ENCODE measurements at regions not wholly inside any gene's neighbourhood (a gene's known extent, or its start where the extent isn't known, plus 50 kb on each side); places are given as distances from the start of the nearest gene placed in this dataset.

GRCh38 chr1:90512441-90512840 is 204.7 kb downstream of the BARHL2 start:
- Histone ChIP-seq H3K27ac (no peak overlapping the region), H3K4me2 (no peak overlapping the region), H3K9me3 (no peaks in the 10 kb centered on the region), H3K4me3 (no peak overlapping the region), H3K4me1 (no peaks in the 10 kb centered on the region)
- WGBS (ENCODE audit: missing lambda C conversion rate): 0% methylated on average over 3 of the region's 3 CpGs
- CTCF ChIA-PET: no interaction called here
- POLR2A ChIA-PET: no interaction called here
- ATAC-seq (no peak), DNase-seq (ENCODE audit: low read depth in 1 of 2, low spot score in 1 of 2) (no peak), FAIRE-seq (no peak)
- TF ChIP-seq NR3C1 (IDR thresholded peaks at IDR 0.05): no peak
- TF ChIP-seq HEYL (CRISPR knock-in tag; IDR thresholded peaks at IDR 0.05): no peak
- no peak for TF ChIP-seq KDM5A (IDR thresholded peaks at IDR 0.05)
- no peak for TF ChIP-seq BCL3 (IDR thresholded peaks at IDR 0.05)
- TF ChIP-seq RFX5 (IDR thresholded peaks at IDR 0.05): no peak
- TF ChIP-seq RAD21 (conservative IDR thresholded peaks at IDR 0.05 in 1 of 2, IDR thresholded peaks at IDR 0.05 in 1 of 2): no peak
- no peak for TF ChIP-seq NPAS2 (CRISPR knock-in tag; IDR thresholded peaks at IDR 0.05; ENCODE audit: borderline replicate concordance)
- no peak for TF ChIP-seq EHMT2 (IDR thresholded peaks at IDR 0.05; ENCODE audit: low read depth)

- Histone ChIP-seq H3K27ac (no peak overlapping the region), H3K9me3 (no peaks in the 10 kb centered on the region), H3K4me1 (no peaks in the 10 kb centered on the region), H3K4me3 (no peak overlapping the region), H3K4me2 (no peak overlapping the region)
- FAIRE-seq: no peak
- 1% methylated on average over 3 of the region's 3 CpGs for WGBS (ENCODE audit: missing lambda C conversion rate)
- ChIA-PET POLR2A (no interaction called here), CTCF (no interaction called here)
- TF ChIP-seq HEYL (CRISPR knock-in tag; IDR thresholded peaks at IDR 0.05) (no peak), CHD4 (IDR thresholded peaks at IDR 0.05; ENCODE audit: borderline replicate concordance) (no peak), RARB (CRISPR knock-in tag; IDR thresholded peaks at IDR 0.05) (no peak), NFE2L2 (conservative IDR thresholded peaks at IDR 0.05; ENCODE audit: low read length) (no peak)
- no peak for ATAC-seq
- DNase-seq (ENCODE audit: low read depth in 1 of 2, low spot score in 1 of 2): no peak
Measured at GRCh38 chr1:90510143-90510542, 207.0 kb downstream of the BARHL2 start.

- ATAC-seq: no peak
- no peak overlapping the region for H3K4me2 ChIP-seq
- no peaks in the 10 kb centered on the region for H3K4me1 ChIP-seq
- 4% methylated on average over 2 of the region's 2 CpGs for WGBS (ENCODE audit: missing lambda C conversion rate)
- H3K4me3 ChIP-seq: no peak overlapping the region
- POLR2A ChIA-PET: no interaction called here
- H3K9me3 ChIP-seq: no peaks in the 10 kb centered on the region
- no peak for FAIRE-seq
- no peak overlapping the region for H3K27ac ChIP-seq
- TF ChIP-seq JUNB (IDR thresholded peaks at IDR 0.05) (no peak), EHMT2 (IDR thresholded peaks at IDR 0.05; ENCODE audit: low read depth) (no peak), CEBPB (IDR thresholded peaks at IDR 0.05) (no peak), JUN (IDR thresholded peaks at IDR 0.05) (no peak), ZFP36 (IDR thresholded peaks at IDR 0.05; ENCODE audit: borderline replicate concordance, partially characterized antibody) (no peak), ATOH8 (CRISPR knock-in tag; IDR thresholded peaks at IDR 0.05; ENCODE audit: low read depth) (no peak), MYC (IDR thresholded peaks at IDR 0.05; ENCODE audit: borderline replicate concordance, low read length) (no peak), RAD21 (conservative IDR thresholded peaks at IDR 0.05 in 1 of 2, IDR thresholded peaks at IDR 0.05 in 1 of 2) (no peak), SMC3 (IDR thresholded peaks at IDR 0.05) (no peak), RNF2 (IDR thresholded peaks at IDR 0.05; ENCODE audit: borderline replicate concordance, low read depth) (no peak)
- DNase-seq (ENCODE audit: low read depth in 1 of 2, low spot score in 1 of 2): no peak
- CTCF ChIA-PET: interaction anchor here (1.1 kb wide), 1 partner anchor 522 kb away, joined by 3 read pairs; no protein-coding TSS in a partner anchor
Measured at GRCh38 chr1:90509225-90510048, 207.7 kb downstream of the BARHL2 start.
